ENCODE measurements at regions not wholly inside any gene's neighbourhood (a gene's known extent, or its start where the extent isn't known, plus 50 kb on each side); places are given as distances from the start of the nearest gene placed in this dataset.

DNA sequence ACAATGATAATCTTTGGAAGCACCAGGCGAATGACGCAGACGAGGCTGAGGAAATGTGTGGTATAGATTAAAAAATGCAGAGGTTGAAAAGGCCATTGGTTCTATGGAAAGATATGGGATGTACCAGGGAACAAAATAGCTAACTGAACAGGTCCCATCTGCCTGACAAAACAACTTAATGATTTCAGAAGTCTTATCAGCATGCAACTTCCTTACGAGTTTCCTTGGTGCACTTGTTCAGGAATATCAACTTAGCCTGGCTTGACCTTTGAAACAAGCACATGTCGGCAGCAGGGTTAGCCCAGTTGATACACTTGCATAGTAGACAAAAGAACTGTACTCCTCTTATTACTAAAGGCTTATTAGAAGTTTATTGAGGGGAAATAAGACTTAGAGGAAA lies 90.9 kb upstream of the CDH11 start:
- DNase-seq (ENCODE audit: low read depth) = no peak

DNA sequence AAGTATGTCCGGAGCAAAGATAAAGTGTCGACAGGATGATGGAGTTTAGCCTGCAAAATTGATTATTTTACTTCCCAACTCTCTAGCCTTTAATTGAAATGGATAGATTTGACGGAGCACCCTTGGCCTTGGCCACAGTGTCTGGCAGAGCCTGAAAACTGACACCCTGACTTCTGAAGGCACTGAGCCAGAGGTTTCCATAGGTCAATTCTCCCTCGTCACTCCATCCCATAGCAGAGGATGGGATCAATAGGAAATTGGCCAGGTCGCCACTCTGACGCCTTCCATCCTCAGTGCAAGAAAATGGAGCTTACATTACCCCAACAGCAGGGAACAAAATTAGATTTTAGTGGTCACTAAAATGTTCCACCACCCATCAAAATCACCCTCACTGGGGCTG lies 90.4 kb upstream of the CDH11 start:
- no peak for DNase-seq (ENCODE audit: low read depth)

DNA sequence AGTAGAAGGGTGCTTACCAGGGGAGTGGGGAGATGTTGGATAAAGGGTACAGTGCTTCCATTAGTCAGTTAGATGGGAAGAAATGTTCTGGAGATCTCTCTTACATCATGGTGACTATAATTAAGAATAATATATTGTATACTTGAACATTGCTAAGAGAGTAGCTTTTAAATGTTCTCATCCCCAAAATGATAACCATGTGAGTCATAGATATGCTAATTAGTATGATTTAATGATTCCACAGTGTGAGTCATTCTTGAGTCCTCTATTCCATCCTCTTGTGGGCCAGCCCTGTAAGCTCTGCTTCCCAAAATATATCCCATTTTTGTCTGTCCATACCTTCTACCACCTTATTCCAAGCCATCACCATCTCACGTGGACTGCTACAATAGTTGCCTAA lies 80.6 kb upstream of the CDH11 start:
- no peak for DNase-seq (ENCODE audit: low read depth)

DNA sequence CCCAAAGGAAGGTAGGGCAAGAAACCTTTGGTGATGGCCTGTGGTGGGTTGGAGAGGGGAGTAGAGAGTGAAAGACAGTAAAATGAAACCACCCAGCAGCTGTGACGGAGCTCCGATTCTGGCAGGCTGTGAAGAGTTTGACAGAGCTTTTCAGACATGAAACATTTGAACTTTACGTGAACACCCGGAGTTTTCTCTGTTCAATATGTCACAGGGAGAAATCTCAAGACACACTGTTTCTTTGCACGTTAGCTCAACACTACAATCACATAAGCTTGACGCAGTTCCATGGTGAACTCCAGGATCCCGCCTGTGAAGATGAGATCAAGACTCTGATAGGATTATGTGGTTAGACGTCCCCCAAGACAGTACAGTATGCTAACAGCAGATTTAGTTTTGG lies 79.6 kb upstream of the CDH11 start:
- no peak for DNase-seq (ENCODE audit: low read depth)

DNA sequence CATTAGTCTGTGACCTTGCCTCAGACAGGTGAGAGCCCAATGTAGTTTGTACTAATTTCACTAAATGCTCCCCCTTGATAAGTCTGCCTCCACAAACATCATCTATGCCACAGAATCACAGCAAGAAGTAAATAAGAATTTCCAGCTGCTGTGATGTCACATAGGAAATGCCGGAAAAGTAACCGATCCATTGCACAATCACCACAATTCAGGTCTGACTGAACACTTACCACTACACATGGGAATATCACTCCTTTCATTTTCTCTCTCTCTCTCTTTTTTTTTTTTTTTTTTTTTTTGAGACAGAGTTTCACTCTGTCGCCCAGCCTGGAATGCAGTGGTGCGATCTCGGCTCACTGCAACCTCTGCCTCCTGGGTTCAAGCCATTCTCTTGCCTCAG lies 79.0 kb upstream of the CDH11 start:
- DNase-seq (ENCODE audit: low read depth) = peak; percentile 14

DNA sequence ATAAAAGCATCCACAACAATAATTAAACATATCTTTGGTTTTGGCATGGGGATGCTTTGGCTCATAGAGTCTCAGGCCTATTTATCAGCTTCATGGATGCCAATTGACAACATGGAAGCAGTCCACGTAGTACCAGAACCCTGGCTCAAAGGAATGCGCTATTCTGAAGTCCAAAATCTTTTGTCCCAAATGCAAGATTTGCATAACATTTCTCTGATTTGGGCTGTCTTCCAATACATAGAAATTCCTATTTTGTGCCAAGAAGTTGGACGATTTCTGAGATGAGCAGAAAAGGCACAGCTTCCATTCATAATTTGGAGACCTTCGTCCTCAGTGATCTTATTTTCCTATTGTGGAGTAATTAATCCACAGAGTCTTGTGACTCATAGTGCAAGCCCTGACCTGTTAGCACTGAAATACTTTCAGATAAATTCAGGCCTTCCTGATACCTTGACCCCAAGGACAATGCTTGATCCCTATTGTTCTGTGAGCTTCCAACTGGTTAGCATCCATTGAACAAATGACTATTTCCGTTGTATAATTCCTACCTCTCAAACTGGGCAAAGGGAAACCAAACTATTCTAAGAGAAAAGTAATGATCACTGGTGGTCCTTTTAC lies 78.4 kb upstream of the CDH11 start:
- DNase-seq (ENCODE audit: low read depth) = no peak

DNA sequence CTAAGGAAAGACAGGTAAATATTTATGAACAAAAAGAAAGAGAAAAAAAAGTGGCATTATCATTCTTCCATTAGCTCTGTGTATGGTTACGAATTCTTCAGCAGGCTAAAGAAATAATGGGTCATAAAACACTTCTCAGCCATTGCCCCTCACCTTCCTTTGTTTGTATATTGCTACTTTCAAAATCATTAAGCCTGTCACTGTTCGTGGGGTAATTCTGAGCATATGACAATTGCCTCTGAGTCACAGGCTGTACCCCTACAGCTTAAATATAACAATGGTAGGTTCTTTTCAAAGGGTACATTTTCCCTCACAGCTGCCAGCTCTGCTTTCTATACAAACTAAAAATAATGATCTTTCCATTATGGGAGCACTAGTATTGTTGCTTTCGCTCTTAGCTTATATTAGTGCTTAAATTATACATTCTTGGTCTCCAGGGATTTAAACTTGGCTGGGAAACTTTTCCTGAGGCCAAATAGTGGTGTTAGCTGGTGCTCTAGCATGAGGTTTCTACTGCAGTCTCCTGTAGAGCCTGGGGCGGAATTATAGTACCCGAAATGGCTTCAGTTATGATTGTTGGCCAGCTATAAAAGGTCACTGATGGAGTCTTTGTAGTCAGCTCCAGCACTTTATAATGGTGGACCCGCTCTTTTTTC lies 74.7 kb upstream of the CDH11 start:
- no peak for DNase-seq (ENCODE audit: low read depth)

DNA sequence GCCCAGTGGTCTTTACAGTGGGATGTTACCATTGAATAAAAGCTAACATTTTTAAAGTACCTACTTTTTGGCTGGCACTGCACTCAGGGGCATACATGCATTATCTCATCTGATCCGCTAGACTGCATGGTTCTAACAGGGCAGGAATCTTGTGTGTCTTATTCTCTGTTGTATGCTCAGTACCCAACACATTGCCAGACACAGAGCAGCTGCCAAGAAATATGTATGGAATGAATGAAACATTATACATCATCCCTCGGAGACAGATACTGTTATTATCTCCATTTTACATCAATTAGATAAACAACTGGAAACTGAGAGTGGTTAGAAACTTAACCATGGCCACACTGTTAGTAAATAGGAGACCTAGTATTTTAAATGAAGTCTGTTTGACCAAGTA lies 74.1 kb upstream of the CDH11 start:
- DNase-seq (ENCODE audit: low read depth) = no peak

DNA sequence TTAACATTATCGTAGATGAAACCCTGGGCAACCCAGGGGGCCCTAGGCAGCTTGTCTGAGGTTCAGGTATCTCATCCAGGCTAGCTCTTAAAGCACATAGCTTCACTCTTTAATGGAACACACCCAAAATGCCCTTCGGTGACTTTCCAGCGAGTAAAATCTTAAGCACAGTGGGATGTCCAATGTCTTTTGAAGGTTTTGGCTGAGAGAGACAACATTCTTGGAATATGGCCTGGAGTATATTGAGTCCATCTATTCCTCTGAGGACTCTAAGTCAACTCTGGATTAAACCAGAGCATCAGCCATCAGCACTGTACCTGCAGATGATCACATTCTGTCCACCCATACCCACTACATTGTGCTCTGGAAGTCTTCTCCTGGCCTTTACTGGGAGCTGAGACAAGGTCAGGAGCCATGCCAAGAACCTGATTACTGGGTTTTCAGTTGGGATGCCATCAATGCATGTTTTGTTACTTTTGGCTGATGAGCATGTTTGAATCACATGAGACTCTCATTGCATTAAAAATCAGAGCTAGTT lies 63.4 kb upstream of the CDH11 start:
- DNase-seq (ENCODE audit: low read depth) = no peak

DNA sequence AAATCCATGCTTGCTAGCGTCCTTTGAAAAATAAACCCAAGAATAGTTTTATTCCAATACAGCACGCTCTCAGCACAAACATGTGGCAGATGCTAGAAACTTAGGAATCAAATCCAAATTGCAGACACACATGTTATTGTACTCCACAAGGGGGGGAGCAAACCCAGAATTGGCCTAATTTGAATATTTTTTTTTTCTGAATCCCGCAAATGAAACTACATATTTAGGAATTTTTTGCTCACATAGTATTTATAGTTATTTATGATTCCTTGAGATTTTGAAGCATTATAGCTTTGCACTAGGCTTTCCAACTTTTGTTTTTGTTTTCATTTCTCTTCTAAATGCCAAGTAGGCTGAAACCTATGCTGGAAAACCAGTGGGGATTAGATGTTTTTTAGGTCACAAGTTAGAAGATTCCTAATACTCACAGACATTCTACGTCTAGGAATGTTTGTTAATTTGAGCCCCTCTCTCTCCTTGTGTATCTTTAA lies 59.3 kb upstream of the CDH11 start:
- peak; percentile 54 for DNase-seq (ENCODE audit: low read depth)

DNA sequence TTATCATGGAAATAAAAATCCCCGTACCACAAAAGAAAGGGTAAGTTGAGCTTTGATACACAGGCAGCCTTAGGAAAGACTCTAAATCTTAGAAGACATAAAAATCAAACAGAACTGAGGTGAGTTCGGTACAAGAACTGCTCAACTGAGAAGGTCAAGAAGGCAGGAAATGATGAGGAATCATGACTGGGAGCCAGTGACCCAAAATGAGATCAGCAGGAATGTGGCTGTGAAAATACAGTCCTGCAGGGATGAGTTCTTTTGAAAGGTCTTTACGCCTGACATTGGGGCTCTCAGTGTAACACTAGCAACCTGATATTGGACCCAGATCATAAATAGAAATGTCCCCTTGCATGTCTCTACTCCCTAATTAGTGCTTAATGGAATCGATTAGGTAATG lies 56.3 kb upstream of the CDH11 start:
- no peak for DNase-seq (ENCODE audit: low read depth)

DNA sequence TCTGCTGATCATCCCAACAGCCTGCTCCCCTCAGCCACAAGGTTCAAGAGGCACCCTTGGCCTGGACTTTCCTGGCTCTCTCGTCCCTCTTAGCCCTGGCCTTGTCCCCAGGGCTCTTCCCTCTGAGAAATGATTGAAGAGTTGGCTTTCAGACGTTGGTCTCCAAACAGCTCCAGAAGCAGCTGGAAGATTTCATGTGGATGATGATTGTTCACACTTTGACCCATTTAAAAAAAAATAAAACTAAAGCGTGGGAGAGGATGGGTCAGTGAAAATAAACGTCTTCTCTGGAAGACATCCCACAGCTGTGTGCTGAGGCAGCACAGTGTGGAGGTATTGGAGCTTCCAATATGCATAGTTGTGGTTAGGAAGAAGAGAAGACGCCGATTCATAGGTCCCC lies 54.7 kb upstream of the CDH11 start:
- DNase-seq (ENCODE audit: low read depth) = peak; percentile 54

DNA sequence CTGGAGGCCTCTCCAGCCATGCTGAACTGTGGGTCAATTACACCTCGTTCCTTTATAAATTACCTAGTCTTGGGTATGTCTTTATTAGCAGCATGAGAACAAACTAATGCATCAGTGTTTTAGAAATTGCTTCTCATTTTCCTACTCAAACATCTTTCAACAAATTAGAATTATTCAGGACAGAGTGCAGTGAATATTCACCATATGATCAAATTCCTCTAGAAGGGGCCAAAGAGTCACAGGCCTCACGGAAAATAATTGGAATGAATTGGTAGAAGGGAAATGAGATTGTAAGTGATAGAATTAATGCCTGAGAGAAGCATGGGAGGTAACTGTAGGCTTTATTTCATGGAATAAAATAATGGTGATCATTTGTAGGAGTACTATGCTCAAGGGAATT lies 50.5 kb upstream of the CDH11 start:
- no peak for DNase-seq (ENCODE audit: low read depth)

Data from fibroblast of gingiva (primary cell).